ENCODE measurements at regions not wholly inside any gene's neighbourhood (a gene's known extent, or its start where the extent isn't known, plus 50 kb on each side); places are given as distances from the start of the nearest gene placed in this dataset.
"Not testable (repeated sequence)": the region's sequence is repeated elsewhere in the genome, so short reads cannot be mapped to it uniquely, and the experiment has no call there.

- POLR2A ChIA-PET, result no interaction called here
- no peak for DNase-seq (ENCODE audit: extremely low spot score)
- CTCF ChIA-PET, result no interaction called here
- no peak for TF ChIP-seq ELF4 (IDR thresholded peaks at IDR 0.05)
- TF ChIP-seq LEF1 (IDR thresholded peaks at IDR 0.05; ENCODE audit: borderline replicate concordance), result no peak
- no peak for TF ChIP-seq FOXK2 (IDR thresholded peaks at IDR 0.05)
- TF ChIP-seq NFRKB (IDR thresholded peaks at IDR 0.05), result no peak
- TF ChIP-seq HDGF (IDR thresholded peaks at IDR 0.05; ENCODE audit: borderline replicate concordance), result no peak
- TF ChIP-seq ARNT (IDR thresholded peaks at IDR 0.05), result no peak
- TF ChIP-seq TARDBP (IDR thresholded peaks at IDR 0.05), result no peak
- no peak for TF ChIP-seq FOXA1 (IDR thresholded peaks at IDR 0.05)
- TF ChIP-seq, protein P1, sequence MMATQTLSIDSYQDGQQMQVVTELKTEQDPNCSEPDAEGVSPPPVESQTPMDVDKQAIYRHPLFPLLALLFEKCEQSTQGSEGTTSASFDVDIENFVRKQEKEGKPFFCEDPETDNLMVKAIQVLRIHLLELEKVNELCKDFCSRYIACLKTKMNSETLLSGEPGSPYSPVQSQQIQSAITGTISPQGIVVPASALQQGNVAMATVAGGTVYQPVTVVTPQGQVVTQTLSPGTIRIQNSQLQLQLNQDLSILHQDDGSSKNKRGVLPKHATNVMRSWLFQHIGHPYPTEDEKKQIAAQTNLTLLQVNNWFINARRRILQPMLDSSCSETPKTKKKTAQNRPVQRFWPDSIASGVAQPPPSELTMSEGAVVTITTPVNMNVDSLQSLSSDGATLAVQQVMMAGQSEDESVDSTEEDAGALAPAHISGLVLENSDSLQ (IDR thresholded peaks at IDR 0.05), result no peak
- TF ChIP-seq SP1 (IDR thresholded peaks at IDR 0.05), result no peak
- TF ChIP-seq BHLHE40 (IDR thresholded peaks at IDR 0.05; ENCODE audit: borderline replicate concordance), result no peak
- no peak for TF ChIP-seq ZNF384 (IDR thresholded peaks at IDR 0.05)
- no peak for TF ChIP-seq SUZ12 (IDR thresholded peaks at IDR 0.05)
- no peak for TF ChIP-seq CTBP1 (IDR thresholded peaks at IDR 0.05; ENCODE audit: borderline replicate concordance)
- TF ChIP-seq L3MBTL2 (conservative IDR thresholded peaks at IDR 0.05), result no peak
- no peak for TF ChIP-seq FOXM1 (IDR thresholded peaks at IDR 0.05; ENCODE audit: borderline replicate concordance)
These were observed 727.2 kb downstream of the C4orf33 start for GRCh38 chr4:129823105-129823504.

- ChIA-PET CTCF (no interaction called here), POLR2A (no interaction called here)
- TF ChIP-seq FOXM1 (IDR thresholded peaks at IDR 0.05; ENCODE audit: borderline replicate concordance), result no peak
- no peak for TF ChIP-seq BHLHE40 (IDR thresholded peaks at IDR 0.05; ENCODE audit: borderline replicate concordance)
- no peak for TF ChIP-seq FOXA1 (IDR thresholded peaks at IDR 0.05)
- TF ChIP-seq ELF4 (IDR thresholded peaks at IDR 0.05), result no peak
- TF ChIP-seq, protein P1 (IDR thresholded peaks at IDR 0.05), result no peak
- no peak for TF ChIP-seq ZNF384 (IDR thresholded peaks at IDR 0.05)
- DNase-seq (ENCODE audit: extremely low spot score), result no peak
These were observed 733.4 kb downstream of the C4orf33 start for GRCh38 chr4:129829373-129829772.

- TF ChIP-seq NFRKB (IDR thresholded peaks at IDR 0.05) (no peak), BHLHE40 (IDR thresholded peaks at IDR 0.05; ENCODE audit: borderline replicate concordance) (no peak), FOXA1 (IDR thresholded peaks at IDR 0.05) (no peak), LEF1 (IDR thresholded peaks at IDR 0.05; ENCODE audit: borderline replicate concordance) (no peak), TARDBP (IDR thresholded peaks at IDR 0.05) (no peak), FOXK2 (IDR thresholded peaks at IDR 0.05) (no peak), FOXM1 (IDR thresholded peaks at IDR 0.05; ENCODE audit: borderline replicate concordance) (no peak), ZNF384 (IDR thresholded peaks at IDR 0.05) (no peak), SUZ12 (IDR thresholded peaks at IDR 0.05) (no peak), ELF4 (IDR thresholded peaks at IDR 0.05) (no peak), HDGF (IDR thresholded peaks at IDR 0.05; ENCODE audit: borderline replicate concordance) (no peak), L3MBTL2 (conservative IDR thresholded peaks at IDR 0.05) (no peak), SP1 (IDR thresholded peaks at IDR 0.05) (no peak), ARNT (IDR thresholded peaks at IDR 0.05) (no peak)
- TF ChIP-seq, protein P1 (IDR thresholded peaks at IDR 0.05), result no peak
- POLR2A ChIA-PET, result no interaction called here
- DNase-seq (ENCODE audit: extremely low spot score), result no peak
- CTCF ChIA-PET, result no interaction called here
These were observed 743.7 kb downstream of the C4orf33 start for GRCh38 chr4:129839687-129840086.

GRCh38 chr4:129842096-129842495 is 746.1 kb downstream of the C4orf33 start:
- ChIA-PET CTCF (no interaction called here), POLR2A (no interaction called here)
- DNase-seq (ENCODE audit: extremely low spot score), result no peak
- TF ChIP-seq ZNF384 (IDR thresholded peaks at IDR 0.05) (no peak), BHLHE40 (IDR thresholded peaks at IDR 0.05; ENCODE audit: borderline replicate concordance) (no peak), FOXK2 (IDR thresholded peaks at IDR 0.05) (no peak), SUZ12 (IDR thresholded peaks at IDR 0.05) (no peak), LEF1 (IDR thresholded peaks at IDR 0.05; ENCODE audit: borderline replicate concordance) (no peak), FOXA1 (IDR thresholded peaks at IDR 0.05) (no peak), SP1 (IDR thresholded peaks at IDR 0.05) (no peak), ARNT (IDR thresholded peaks at IDR 0.05) (no peak), HDGF (IDR thresholded peaks at IDR 0.05; ENCODE audit: borderline replicate concordance) (no peak), ELF4 (IDR thresholded peaks at IDR 0.05) (no peak)
- TF ChIP-seq, protein P1 (IDR thresholded peaks at IDR 0.05), result no peak

- DNase-seq (ENCODE audit: extremely low spot score), result no peak
These were observed 756.5 kb downstream of the C4orf33 start for GRCh38 chr4:129852434-129852833.

DNA sequence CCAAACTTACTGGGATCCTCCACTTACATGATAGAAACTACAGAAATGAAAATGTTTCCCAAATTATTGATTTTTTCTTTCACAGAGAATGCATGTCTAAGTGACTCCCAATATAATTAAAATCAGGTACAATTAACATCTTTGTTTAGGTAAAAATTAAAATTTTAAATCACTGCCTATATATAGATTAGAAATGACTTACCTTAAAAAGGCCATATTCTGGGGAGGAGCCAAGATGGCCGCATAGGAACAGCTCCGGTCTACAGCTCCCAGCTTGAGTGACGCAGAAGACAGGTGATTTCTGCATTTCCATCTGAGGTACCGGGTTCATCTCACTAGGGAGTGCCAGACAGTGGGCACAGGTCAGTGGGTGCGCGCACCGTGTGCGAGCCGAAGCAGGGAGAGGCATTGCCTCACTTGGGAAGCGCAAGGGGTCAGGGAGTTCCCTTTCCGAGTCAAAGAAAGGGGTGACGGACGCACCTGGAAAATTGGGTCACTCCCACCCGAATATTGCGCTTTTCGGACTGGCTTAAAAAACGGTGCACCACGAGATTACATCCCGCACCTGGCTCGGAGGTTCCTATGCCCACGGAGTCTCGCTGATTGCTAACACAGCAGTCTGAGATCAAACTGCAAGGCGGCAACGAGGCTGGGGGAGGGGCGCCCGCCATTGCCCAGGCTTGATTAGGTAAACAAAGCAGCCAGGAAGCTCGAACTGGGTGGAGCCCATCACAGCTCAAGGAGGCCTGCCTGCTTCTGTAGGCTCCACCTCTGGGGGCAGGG is 757.9 kb downstream of the C4orf33 start:
- DNase-seq (ENCODE audit: extremely low spot score); CTCF ChIA-PET; POLR2A ChIA-PET: not testable (repeated sequence)

More at GRCh38 chr4:129852434-129852833, 756.5 kb downstream of the C4orf33 start:
- POLR2A ChIA-PET, result no interaction called here
- CTCF ChIA-PET, result no interaction called here
- no peak for TF ChIP-seq L3MBTL2 (conservative IDR thresholded peaks at IDR 0.05)
- TF ChIP-seq ZNF384 (IDR thresholded peaks at IDR 0.05), result no peak
- no peak for TF ChIP-seq NFRKB (IDR thresholded peaks at IDR 0.05)
- TF ChIP-seq ARNT (IDR thresholded peaks at IDR 0.05), result no peak
- TF ChIP-seq TARDBP (IDR thresholded peaks at IDR 0.05), result no peak
- no peak for TF ChIP-seq FOXK2 (IDR thresholded peaks at IDR 0.05)
- TF ChIP-seq FOXA1 (IDR thresholded peaks at IDR 0.05), result no peak
- TF ChIP-seq HDGF (IDR thresholded peaks at IDR 0.05; ENCODE audit: borderline replicate concordance), result no peak
- TF ChIP-seq, protein P1 (IDR thresholded peaks at IDR 0.05), result no peak
- no peak for TF ChIP-seq SP1 (IDR thresholded peaks at IDR 0.05)

All from HEK293T (cell line).